Fibroblast of skin of back (primary cell): ENCODE measurements at regions not wholly inside any gene's neighbourhood (a gene's known extent, or its start where the extent isn't known, plus 50 kb on each side); places are given as distances from the start of the nearest gene placed in this dataset.
"Not testable (repeated sequence)": the region's sequence is repeated elsewhere in the genome, so short reads cannot be mapped to it uniquely, and the experiment has no call there.

Experiments
- DNase-seq: peaks from one replicate; pipeline ENCODE4 v3.0.0-alpha.2; 2013

GRCh38 chr3:76537857-76538256, 502.0 kb upstream of the ROBO2 start:
- DNase-seq: not testable (repeated sequence)

GRCh38 chr3:76547674-76548073, 492.2 kb upstream of the ROBO2 start:
- no peak for DNase-seq

GRCh38 chr3:76550522-76551201, 489.2 kb upstream of the ROBO2 start:
- no peak for DNase-seq

GRCh38 chr3:76551739-76552138, 488.2 kb upstream of the ROBO2 start:
- no peak for DNase-seq

GRCh38 chr3:76552653-76553052, 487.2 kb upstream of the ROBO2 start:
- DNase-seq: no peak

- DNase-seq: peak; percentile 87
These were observed 485.2 kb upstream of the ROBO2 start for GRCh38 chr3:76554707-76555106.

GRCh38 chr3:76561494-76562236, 478.2 kb upstream of the ROBO2 start:
- peak; percentile 20 for DNase-seq

- no peak for DNase-seq
These were observed 474.2 kb upstream of the ROBO2 start for GRCh38 chr3:76565496-76566210.

GRCh38 chr3:76566211-76566534, 473.7 kb upstream of the ROBO2 start:
- DNase-seq: no peak

GRCh38 chr3:76566904-76567303, 473.0 kb upstream of the ROBO2 start:
- DNase-seq: no peak

GRCh38 chr3:76570436-76571057, 469.4 kb upstream of the ROBO2 start:
- peak; percentile 30 for DNase-seq

GRCh38 chr3:76576201-76576600, 463.7 kb upstream of the ROBO2 start:
- DNase-seq: no peak

GRCh38 chr3:76582098-76582497, 457.8 kb upstream of the ROBO2 start:
- DNase-seq: no peak

- peak; percentile 73 for DNase-seq
These were observed 457.1 kb upstream of the ROBO2 start for GRCh38 chr3:76582632-76583378.

- peak; percentile 34 for DNase-seq
These were observed 454.0 kb upstream of the ROBO2 start for GRCh38 chr3:76585794-76586392.

GRCh38 chr3:76586471-76586870, 453.4 kb upstream of the ROBO2 start:
- DNase-seq: no peak

- no peak for DNase-seq
These were observed 429.7 kb upstream of the ROBO2 start for GRCh38 chr3:76610150-76610549.

- DNase-seq: peak; percentile 50
These were observed 424.2 kb upstream of the ROBO2 start for GRCh38 chr3:76615719-76616118.

- DNase-seq: no peak
These were observed 415.7 kb upstream of the ROBO2 start for GRCh38 chr3:76624164-76624563.

GRCh38 chr3:76627236-76627635, 412.7 kb upstream of the ROBO2 start:
- DNase-seq: no peak

- no peak for DNase-seq
These were observed 408.6 kb upstream of the ROBO2 start for GRCh38 chr3:76631251-76631650.

GRCh38 chr3:76638006-76638405, 401.9 kb upstream of the ROBO2 start:
- peak; percentile 62 for DNase-seq
